ENCODE measurements at regions not wholly inside any gene's neighbourhood (a gene's known extent, or its start where the extent isn't known, plus 50 kb on each side); places are given as distances from the start of the nearest gene placed in this dataset.
"Not testable (repeated sequence)": the region's sequence is repeated elsewhere in the genome, so short reads cannot be mapped to it uniquely, and the experiment has no call there.

DNA sequence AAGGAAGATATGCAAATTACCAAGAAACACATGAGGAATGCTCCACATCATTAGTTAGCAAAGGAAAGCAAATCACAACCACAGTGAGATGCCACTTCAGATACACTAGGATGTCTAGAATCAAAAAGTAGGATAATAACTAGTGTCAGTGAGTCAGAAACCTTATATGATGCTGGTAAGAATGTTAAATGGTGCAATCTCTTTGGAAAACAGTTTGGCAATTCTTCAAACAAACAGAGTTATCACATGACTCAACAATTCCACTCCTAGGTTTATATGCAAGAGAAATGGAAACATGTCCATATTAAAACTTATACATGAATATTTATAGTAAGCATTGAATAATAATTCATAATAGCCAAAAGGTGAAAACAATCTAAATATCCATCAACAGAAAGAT lies 220.9 kb downstream of the FOXG1 start:
- Histone ChIP-seq H3K27ac (no peak overlapping the region), H3K27me3 (no peaks in the 10 kb centered on the region), H3K9me3 (no peaks in the 10 kb centered on the region), H3K4me1 (no peaks in the 10 kb centered on the region), H3K4me3 (no peak overlapping the region), H3K36me3 (no peaks in the 10 kb centered on the region)
- DNase-seq, result no peak
- intact Hi-C loops (cut with DNase I), result no loop called here
- no peak for ATAC-seq
- TF ChIP-seq POLR2A (IDR thresholded peaks at IDR 0.05), result no peak
- TF ChIP-seq, protein P1, sequence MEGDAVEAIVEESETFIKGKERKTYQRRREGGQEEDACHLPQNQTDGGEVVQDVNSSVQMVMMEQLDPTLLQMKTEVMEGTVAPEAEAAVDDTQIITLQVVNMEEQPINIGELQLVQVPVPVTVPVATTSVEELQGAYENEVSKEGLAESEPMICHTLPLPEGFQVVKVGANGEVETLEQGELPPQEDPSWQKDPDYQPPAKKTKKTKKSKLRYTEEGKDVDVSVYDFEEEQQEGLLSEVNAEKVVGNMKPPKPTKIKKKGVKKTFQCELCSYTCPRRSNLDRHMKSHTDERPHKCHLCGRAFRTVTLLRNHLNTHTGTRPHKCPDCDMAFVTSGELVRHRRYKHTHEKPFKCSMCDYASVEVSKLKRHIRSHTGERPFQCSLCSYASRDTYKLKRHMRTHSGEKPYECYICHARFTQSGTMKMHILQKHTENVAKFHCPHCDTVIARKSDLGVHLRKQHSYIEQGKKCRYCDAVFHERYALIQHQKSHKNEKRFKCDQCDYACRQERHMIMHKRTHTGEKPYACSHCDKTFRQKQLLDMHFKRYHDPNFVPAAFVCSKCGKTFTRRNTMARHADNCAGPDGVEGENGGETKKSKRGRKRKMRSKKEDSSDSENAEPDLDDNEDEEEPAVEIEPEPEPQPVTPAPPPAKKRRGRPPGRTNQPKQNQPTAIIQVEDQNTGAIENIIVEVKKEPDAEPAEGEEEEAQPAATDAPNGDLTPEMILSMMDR (IDR thresholded peaks at IDR 0.05), result no peak

DNA sequence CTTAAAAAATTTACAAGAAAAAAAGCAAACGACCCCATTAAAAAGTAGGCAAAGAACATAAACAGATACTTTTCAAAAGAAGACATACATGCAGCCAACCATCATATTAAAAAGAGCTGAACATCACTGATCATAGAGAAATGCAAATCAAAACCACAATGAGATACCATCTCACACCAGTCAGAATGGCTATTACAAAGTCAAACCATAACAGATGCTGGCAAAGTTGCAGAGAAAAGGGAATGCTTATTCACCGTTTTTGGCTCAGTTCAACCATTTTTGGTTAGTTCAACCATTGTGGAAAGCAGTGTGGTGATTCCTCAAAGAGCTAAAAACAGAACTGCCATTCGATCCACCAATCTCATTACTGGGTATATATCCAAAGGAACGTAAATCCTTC lies 230.6 kb downstream of the FOXG1 start:
- H3K27ac ChIP-seq; H3K9me3 ChIP-seq; H3K4me1 ChIP-seq; DNase-seq; ATAC-seq; intact Hi-C loops (cut with DNase I); H3K4me3 ChIP-seq; H3K36me3 ChIP-seq; H3K27me3 ChIP-seq: not testable (repeated sequence)
- 36% methylated on average over 4 of the region's 4 CpGs for WGBS (ENCODE audit: insufficient coverage, low coverage, low lambda C conversion rate, missing lambda C conversion rate)

DNA sequence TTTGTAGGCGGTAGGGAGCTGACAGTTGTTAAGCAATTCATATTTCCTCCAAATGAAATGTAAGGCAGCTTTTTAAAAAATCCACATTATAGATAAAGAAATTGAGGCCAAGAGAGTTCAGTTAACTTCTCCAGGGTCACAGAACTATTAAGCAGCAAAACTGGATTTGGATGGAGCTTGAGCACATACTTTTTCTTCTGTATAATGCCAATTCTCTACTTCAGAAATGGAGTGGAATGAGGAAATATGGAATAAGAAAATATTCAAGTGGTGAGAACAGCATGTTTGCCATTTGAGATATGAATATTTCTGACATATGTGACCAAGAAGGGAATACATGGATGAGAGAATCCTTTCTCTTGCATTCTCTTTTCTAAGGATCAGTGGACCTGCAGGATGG lies 233.1 kb downstream of the FOXG1 start:
- DNase-seq (no peak), ATAC-seq (no peak)
- 71% methylated on average over 1 of the region's 1 CpG for WGBS (ENCODE audit: insufficient coverage, low coverage, low lambda C conversion rate, missing lambda C conversion rate)
- H3K27me3 ChIP-seq, result no peaks in the 10 kb centered on the region
- no peak overlapping the region for H3K4me3 ChIP-seq
- H3K27ac ChIP-seq, result no peak overlapping the region
- TF ChIP-seq, protein P1 (IDR thresholded peaks at IDR 0.05), result no peak
- TF ChIP-seq POLR2A (IDR thresholded peaks at IDR 0.05), result no peak
- no peaks in the 10 kb centered on the region for H3K36me3 ChIP-seq
- intact Hi-C loops (cut with DNase I), result no loop called here
- no peaks in the 10 kb centered on the region for H3K4me1 ChIP-seq
- no peaks in the 10 kb centered on the region for H3K9me3 ChIP-seq

DNA sequence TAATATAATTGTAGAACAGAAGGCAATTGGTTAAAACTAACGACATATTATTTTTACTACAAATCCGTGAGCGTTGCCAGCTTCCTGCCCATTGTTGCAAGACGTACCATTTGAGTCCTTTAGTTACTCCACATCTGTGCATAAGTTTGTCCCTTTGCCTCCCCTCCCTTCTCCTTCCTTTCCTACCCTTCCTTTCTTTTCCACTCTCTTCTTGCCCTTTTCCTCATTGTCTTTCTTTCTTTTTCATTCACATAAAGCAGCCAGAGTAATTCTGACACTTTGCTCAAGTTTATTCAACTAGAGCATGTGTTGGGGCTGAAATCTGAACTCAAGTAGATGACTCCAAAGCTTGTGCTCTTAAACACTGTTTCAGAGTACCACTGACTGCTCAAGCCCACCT lies 239.1 kb downstream of the FOXG1 start:
- H3K27me3 ChIP-seq, result no peaks in the 10 kb centered on the region
- no peaks in the 10 kb centered on the region for H3K36me3 ChIP-seq
- H3K9me3 ChIP-seq, result no peaks in the 10 kb centered on the region
- H3K4me1 ChIP-seq, result no peaks in the 10 kb centered on the region
- TF ChIP-seq, protein P1 (IDR thresholded peaks at IDR 0.05), result no peak
- no peak for TF ChIP-seq POLR2A (IDR thresholded peaks at IDR 0.05)
- 63% methylated on average over 4 of the region's 4 CpGs for WGBS (ENCODE audit: insufficient coverage, low coverage, low lambda C conversion rate, missing lambda C conversion rate)
- no peak overlapping the region for H3K27ac ChIP-seq
- intact Hi-C loops (cut with DNase I), result no loop called here
- ATAC-seq (no peak), DNase-seq (no peak)
- no peak overlapping the region for H3K4me3 ChIP-seq

DNA sequence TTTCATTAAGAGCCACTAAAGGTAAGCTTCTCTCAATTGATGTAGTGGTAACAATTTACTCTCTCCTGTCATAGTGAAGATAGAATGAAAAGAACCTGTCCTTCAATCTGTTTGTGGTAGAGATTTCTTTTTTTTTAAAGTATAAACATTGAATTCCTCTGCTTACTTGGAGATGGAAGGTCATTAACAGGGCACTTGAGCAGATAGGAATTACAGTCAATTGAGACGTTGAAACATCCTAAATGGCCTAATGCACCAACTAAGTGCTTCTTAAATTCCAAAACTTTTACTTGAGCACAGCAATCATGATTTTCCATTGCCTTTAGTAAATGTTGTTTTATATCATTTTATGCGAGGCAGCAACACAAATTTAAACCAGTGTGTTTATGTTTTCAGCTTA lies 241.4 kb downstream of the FOXG1 start:
- intact Hi-C loops (cut with DNase I), result no loop called here
- Histone ChIP-seq H3K4me3 (no peak overlapping the region), H3K36me3 (no peaks in the 10 kb centered on the region), H3K27ac (no peak overlapping the region), H3K9me3 (no peaks in the 10 kb centered on the region), H3K4me1 (no peaks in the 10 kb centered on the region), H3K27me3 (no peaks in the 10 kb centered on the region)
- ATAC-seq, result no peak
- TF ChIP-seq POLR2A (IDR thresholded peaks at IDR 0.05), result no peak
- TF ChIP-seq, protein P1 (IDR thresholded peaks at IDR 0.05), result no peak
- DNase-seq, result no peak
- 32% methylated on average over 2 of the region's 2 CpGs for WGBS (ENCODE audit: insufficient coverage, low coverage, low lambda C conversion rate, missing lambda C conversion rate)
